ENCODE measurements at regions not wholly inside any gene's neighbourhood (a gene's known extent, or its start where the extent isn't known, plus 50 kb on each side); places are given as distances from the start of the nearest gene placed in this dataset.
A peak's percentile ranks its signal among the peaks of the same experiment; 100 is the strongest.

DNA sequence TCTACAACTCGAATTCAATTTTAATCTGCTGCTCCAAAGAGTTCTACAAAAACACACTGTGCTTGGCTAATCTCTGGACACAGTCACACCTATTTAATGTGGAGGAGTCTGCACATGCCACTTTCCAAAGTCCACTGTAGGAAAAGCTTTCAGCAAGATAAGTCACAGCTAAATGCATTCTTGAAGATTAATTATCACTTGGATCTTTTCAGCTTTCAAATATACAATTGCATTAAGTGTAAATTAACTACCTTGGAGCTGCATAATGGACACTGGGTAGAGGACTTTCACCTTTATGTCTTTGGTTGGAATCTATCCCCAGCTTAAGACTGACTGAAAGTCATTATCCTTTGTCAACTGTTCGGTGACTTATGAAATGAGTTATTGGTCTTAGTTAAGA is 565.1 kb downstream of the PIK3C3 start:
- DNase-seq (ENCODE audit: low read depth in 2 of 2) = no peak
- TF ChIP-seq EZH2 (IDR thresholded peaks at IDR 0.05; ENCODE audit: low read length, missing control alignments) = no peak
- Histone ChIP-seq H3K4me3 (replicated peaks in 1 of 4; ENCODE audit: control extremely low read depth in 1 of 4, insufficient read depth in 1 of 4, low read depth in 3 of 4, low read length in 4 of 4) (no peak overlapping the region), H3K27ac (ENCODE audit: insufficient read depth, low read length) (no peak overlapping the region), H3K27me3 (ENCODE audit: control insufficient read depth, insufficient read depth, low read length) (no peaks in the 10 kb centered on the region), H3K9ac (ENCODE audit: insufficient read depth, low read length) (no peak overlapping the region), H3K4me1 (ENCODE audit: control insufficient read depth, extremely low read depth, insufficient read depth, low read length) (no peaks in the 10 kb centered on the region), H3K4me2 (ENCODE audit: extremely low read depth, insufficient read depth, low read length) (no peak overlapping the region), H2AFZ (ENCODE audit: low read length) (no peak overlapping the region), H3K79me2 (ENCODE audit: control insufficient read depth, insufficient read depth, low read length) (no peaks in the 10 kb centered on the region), H3K36me3 (ENCODE audit: control insufficient read depth, insufficient read depth, low read length) (no peaks in the 10 kb centered on the region), H4K20me1 (ENCODE audit: control insufficient read depth, extremely low read depth, insufficient read depth, low read length) (no peaks in the 10 kb centered on the region), H3K9me3 (ENCODE audit: control insufficient read depth, insufficient read depth, low read depth, low read length) (no peaks in the 10 kb centered on the region)

DNA sequence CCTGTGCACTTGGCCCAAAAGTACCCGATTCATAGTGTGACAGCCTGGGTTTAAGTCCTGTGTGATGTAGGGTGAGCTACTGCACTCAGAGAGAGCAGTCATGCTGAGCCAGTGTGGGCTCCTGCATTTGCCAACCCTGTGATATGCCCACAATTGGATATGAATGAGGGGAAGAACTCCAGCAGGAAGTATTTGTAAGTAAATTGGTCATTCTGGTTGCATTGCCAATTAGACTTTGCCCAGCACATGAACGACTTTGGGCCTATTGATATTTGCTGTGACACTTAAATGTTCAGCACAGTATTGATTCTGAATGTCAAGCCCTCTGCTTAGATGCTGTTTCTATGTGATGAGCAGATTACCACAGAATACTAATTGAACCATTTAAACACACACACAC is 570.9 kb downstream of the PIK3C3 start:
- H3K9ac ChIP-seq (ENCODE audit: insufficient read depth, low read length) = no peak overlapping the region
- no peak overlapping the region for H3K4me3 ChIP-seq (replicated peaks in 1 of 4; ENCODE audit: control extremely low read depth in 1 of 4, insufficient read depth in 1 of 4, low read depth in 3 of 4, low read length in 4 of 4)
- H4K20me1 ChIP-seq (ENCODE audit: control insufficient read depth, extremely low read depth, insufficient read depth, low read length) = no peaks in the 10 kb centered on the region
- H3K79me2 ChIP-seq (ENCODE audit: control insufficient read depth, insufficient read depth, low read length) = no peaks in the 10 kb centered on the region
- no peaks in the 10 kb centered on the region for H3K4me1 ChIP-seq (ENCODE audit: control insufficient read depth, extremely low read depth, insufficient read depth, low read length)
- H3K36me3 ChIP-seq (ENCODE audit: control insufficient read depth, insufficient read depth, low read length) = no peaks in the 10 kb centered on the region
- H3K4me2 ChIP-seq (ENCODE audit: extremely low read depth, insufficient read depth, low read length) = no peak overlapping the region
- DNase-seq (ENCODE audit: low read depth in 2 of 2) = peak in 1 of 2 donors; percentile 10
- no peak for TF ChIP-seq EZH2 (IDR thresholded peaks at IDR 0.05; ENCODE audit: low read length, missing control alignments)
- TF ChIP-seq, protein P1, sequence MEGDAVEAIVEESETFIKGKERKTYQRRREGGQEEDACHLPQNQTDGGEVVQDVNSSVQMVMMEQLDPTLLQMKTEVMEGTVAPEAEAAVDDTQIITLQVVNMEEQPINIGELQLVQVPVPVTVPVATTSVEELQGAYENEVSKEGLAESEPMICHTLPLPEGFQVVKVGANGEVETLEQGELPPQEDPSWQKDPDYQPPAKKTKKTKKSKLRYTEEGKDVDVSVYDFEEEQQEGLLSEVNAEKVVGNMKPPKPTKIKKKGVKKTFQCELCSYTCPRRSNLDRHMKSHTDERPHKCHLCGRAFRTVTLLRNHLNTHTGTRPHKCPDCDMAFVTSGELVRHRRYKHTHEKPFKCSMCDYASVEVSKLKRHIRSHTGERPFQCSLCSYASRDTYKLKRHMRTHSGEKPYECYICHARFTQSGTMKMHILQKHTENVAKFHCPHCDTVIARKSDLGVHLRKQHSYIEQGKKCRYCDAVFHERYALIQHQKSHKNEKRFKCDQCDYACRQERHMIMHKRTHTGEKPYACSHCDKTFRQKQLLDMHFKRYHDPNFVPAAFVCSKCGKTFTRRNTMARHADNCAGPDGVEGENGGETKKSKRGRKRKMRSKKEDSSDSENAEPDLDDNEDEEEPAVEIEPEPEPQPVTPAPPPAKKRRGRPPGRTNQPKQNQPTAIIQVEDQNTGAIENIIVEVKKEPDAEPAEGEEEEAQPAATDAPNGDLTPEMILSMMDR (conservative IDR thresholded peaks at IDR 0.05 in 1 of 2, IDR thresholded peaks at IDR 0.05 in 1 of 2; ENCODE audit: low read depth in 1 of 2, low read length in 2 of 2) = no peak
- no peak overlapping the region for H2AFZ ChIP-seq (ENCODE audit: low read length)
- no peaks in the 10 kb centered on the region for H3K9me3 ChIP-seq (ENCODE audit: control insufficient read depth, insufficient read depth, low read depth, low read length)
- H3K27ac ChIP-seq (ENCODE audit: insufficient read depth, low read length) = no peak overlapping the region
- H3K27me3 ChIP-seq (ENCODE audit: control insufficient read depth, insufficient read depth, low read length) = no peaks in the 10 kb centered on the region

DNA sequence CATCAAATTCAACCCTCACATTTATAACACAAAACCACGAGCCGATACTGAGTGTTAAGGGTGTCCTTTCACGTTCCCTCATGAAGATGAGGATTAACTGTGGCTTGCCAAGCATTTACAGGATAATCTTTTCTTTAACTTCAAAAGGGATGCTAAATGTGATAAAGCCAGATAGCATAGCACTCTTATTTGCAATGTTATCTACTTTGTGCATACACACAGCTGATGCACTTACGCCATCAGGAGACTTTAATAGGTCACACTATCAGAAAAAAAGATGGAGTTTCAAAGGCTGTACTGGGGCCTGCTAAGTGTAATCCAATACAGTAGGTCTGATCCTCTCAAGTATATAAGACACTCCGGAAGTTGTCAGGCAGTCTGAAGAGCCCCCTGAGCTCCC is 572.7 kb downstream of the PIK3C3 start:
- no peak overlapping the region for H3K27ac ChIP-seq (ENCODE audit: insufficient read depth, low read length)
- no peak overlapping the region for H3K4me3 ChIP-seq (replicated peaks in 1 of 4; ENCODE audit: control extremely low read depth in 1 of 4, insufficient read depth in 1 of 4, low read depth in 3 of 4, low read length in 4 of 4)
- H3K9ac ChIP-seq (ENCODE audit: insufficient read depth, low read length) = no peak overlapping the region
- DNase-seq (ENCODE audit: low read depth in 2 of 2) = no peak
- H3K27me3 ChIP-seq (ENCODE audit: control insufficient read depth, insufficient read depth, low read length) = no peaks in the 10 kb centered on the region
- TF ChIP-seq, protein P1 (conservative IDR thresholded peaks at IDR 0.05 in 1 of 2, IDR thresholded peaks at IDR 0.05 in 1 of 2; ENCODE audit: low read depth in 1 of 2, low read length in 2 of 2) = no peak
- no peak for TF ChIP-seq EZH2 (IDR thresholded peaks at IDR 0.05; ENCODE audit: low read length, missing control alignments)
- H2AFZ ChIP-seq (ENCODE audit: low read length) = no peak overlapping the region
- no peaks in the 10 kb centered on the region for H3K36me3 ChIP-seq (ENCODE audit: control insufficient read depth, insufficient read depth, low read length)
- no peaks in the 10 kb centered on the region for H3K4me1 ChIP-seq (ENCODE audit: control insufficient read depth, extremely low read depth, insufficient read depth, low read length)
- H3K79me2 ChIP-seq (ENCODE audit: control insufficient read depth, insufficient read depth, low read length) = no peaks in the 10 kb centered on the region
- no peaks in the 10 kb centered on the region for H3K9me3 ChIP-seq (ENCODE audit: control insufficient read depth, insufficient read depth, low read depth, low read length)
- no peak overlapping the region for H3K4me2 ChIP-seq (ENCODE audit: extremely low read depth, insufficient read depth, low read length)
- H4K20me1 ChIP-seq (ENCODE audit: control insufficient read depth, extremely low read depth, insufficient read depth, low read length) = no peaks in the 10 kb centered on the region

All from fibroblast of lung (primary cell).